NT2/D1 (cell line): ENCODE measurements at regions not wholly inside any gene's neighbourhood (a gene's known extent, or its start where the extent isn't known, plus 50 kb on each side); places are given as distances from the start of the nearest gene placed in this dataset.

Experiments used
- SUZ12 ChIP-seq: IDR thresholded peaks from 2 replicates; pipeline ENCODE4 v1.6.1; 2011; ENCODE audit not compliant: insufficient read length, insufficient read depth; ENCODE audit errors: extremely low read depth
- YY1 ChIP-seq: IDR thresholded peaks from 2 replicates; pipeline ENCODE4 v1.6.1; 2011; ENCODE audit not compliant: insufficient read length, insufficient read depth
- ZNF274 ChIP-seq: IDR thresholded peaks from 2 replicates; pipeline ENCODE4 v1.6.1; 2011; ENCODE audit warnings: mild to moderate bottlenecking, low read depth, low read length

DNA sequence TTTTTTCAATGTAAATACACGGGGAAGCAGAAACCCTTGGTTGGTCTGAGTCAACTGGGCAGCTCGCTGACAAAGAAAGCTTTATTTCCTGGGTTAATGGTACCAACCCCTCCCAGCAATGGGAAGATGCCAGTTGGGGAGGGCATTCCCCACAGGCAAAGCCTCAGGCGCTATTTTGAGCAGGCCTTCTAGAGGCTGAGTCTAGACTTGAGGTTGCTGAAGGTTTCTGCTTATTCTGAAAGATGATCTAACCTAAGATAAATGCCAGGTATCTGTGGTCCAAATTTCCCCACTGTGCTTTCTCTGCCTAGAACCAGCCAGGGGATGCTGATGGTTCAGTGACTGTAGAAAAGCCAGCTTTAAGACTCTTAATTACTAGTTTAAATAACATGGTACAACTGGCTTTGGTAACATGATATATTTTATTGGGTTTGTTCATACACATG lies 172.5 kb upstream of the JARID2 start:
- TF ChIP-seq YY1 (no peak), ZNF274 (no peak), SUZ12 (no peak)
